Endodermal cell (in vitro differentiated cells): ENCODE measurements at regions not wholly inside any gene's neighbourhood (a gene's known extent, or its start where the extent isn't known, plus 50 kb on each side); places are given as distances from the start of the nearest gene placed in this dataset.

Source experiments
- DNase-seq: peaks from one replicate; pipeline ENCODE4 v3.0.0-alpha.2; 2017
- H3K27ac ChIP-seq: 2 replicates; pipeline ENCODE4 v1.5.1; 2013; ENCODE audit warnings: mild to moderate bottlenecking, low read depth, low read length, moderate library complexity
- H3K27me3 ChIP-seq: 2 replicates; pipeline ENCODE4 v1.6.1; 2013; ENCODE audit warnings: mild to moderate bottlenecking, low read length, moderate library complexity; ENCODE audit not compliant: insufficient read depth, control insufficient read depth, poor library complexity, severe bottlenecking
- H3K36me3 ChIP-seq: 2 replicates; pipeline ENCODE4 v1.7.0; 2013; ENCODE audit warnings: mild to moderate bottlenecking, low read length, moderate library complexity; ENCODE audit not compliant: control insufficient read depth, insufficient read depth
- H3K4me1 ChIP-seq: one replicate; pipeline ENCODE4 v1.7.0; 2013; ENCODE audit warnings: low read length; ENCODE audit not compliant: control insufficient read depth, insufficient read depth
- H3K4me3 ChIP-seq: 2 replicates; pipeline ENCODE4 v1.5.1; 2013; ENCODE audit warnings: mild to moderate bottlenecking, low read length, moderate library complexity
- H3K9ac ChIP-seq: 2 replicates; pipeline ENCODE4 v1.6.1; 2013; ENCODE audit warnings: mild to moderate bottlenecking, low read length, moderate library complexity; ENCODE audit not compliant: poor library complexity, severe bottlenecking; ENCODE audit errors: extremely low read depth
- H3K9me3 ChIP-seq: 2 replicates; pipeline ENCODE4 v1.6.1; 2013; ENCODE audit warnings: mild to moderate bottlenecking, low read length, moderate library complexity; ENCODE audit not compliant: control insufficient read depth
- H3K27ac Mint-ChIP-seq: 2 replicates; pipeline ENCODE4 v1.8.0; 2020; ENCODE audit warnings: mixed read lengths
- H3K27me3 Mint-ChIP-seq: 2 replicates; pipeline ENCODE4 v1.8.0; 2021; ENCODE audit warnings: mild to moderate bottlenecking, mixed read lengths; ENCODE audit not compliant: insufficient read depth
- H3K36me3 Mint-ChIP-seq: 2 replicates; pipeline ENCODE4 v1.8.0; 2020; ENCODE audit warnings: low read depth, mixed read lengths
- H3K4me1 Mint-ChIP-seq: 2 replicates; pipeline ENCODE4 v1.8.0; 2020; ENCODE audit warnings: mixed read lengths
- H3K4me3 Mint-ChIP-seq: 2 replicates; pipeline ENCODE4 v1.8.0; 2020; ENCODE audit warnings: mild to moderate bottlenecking, moderate library complexity, mixed read lengths
- H3K9me3 Mint-ChIP-seq: 2 replicates; pipeline ENCODE4 v1.8.0; 2020; ENCODE audit warnings: mild to moderate bottlenecking, mixed read lengths
- CTCF ChIP-seq: fragments of 200-600 bp; sonication (generic); conservative IDR thresholded peaks from 2 replicates; pipeline ENCODE4 v1.5.0; 2021; ENCODE audit warnings: antibody characterized with exemption, mild to moderate bottlenecking
- WGBS, 2 experiments: methylation state at CpG; one replicate each; pipeline versions ENCODE4 v1.1.5 to v1.1.7; 2013; ENCODE audit warnings: missing lambda C conversion rate in 2 of 2, mixed read lengths in 1 of 2; ENCODE audit not compliant: insufficient coverage in 1 of 2, insufficient read length in 1 of 2; 5-methylcytosine and 5-hydroxymethylcytosine counted together

GRCh38 chr5:136907371-136907770 is 542.0 kb upstream of the TRPC7 start:
- peaks cover 43% of the 10 kb centered on the region for H3K4me1 Mint-ChIP-seq
- peak; percentile 62 for DNase-seq
- H3K27ac Mint-ChIP-seq, result no peak overlapping the region
- peaks cover 16% of the 10 kb centered on the region for H3K4me1 ChIP-seq
- no peak overlapping the region for H3K4me3 Mint-ChIP-seq
- H3K36me3 ChIP-seq, result no peaks in the 10 kb centered on the region
- no peaks in the 10 kb centered on the region for H3K27me3 Mint-ChIP-seq
- H3K27ac ChIP-seq, result no peak overlapping the region
- no peaks in the 10 kb centered on the region for H3K36me3 Mint-ChIP-seq
- H3K9ac ChIP-seq, result no peak overlapping the region
- H3K4me3 ChIP-seq, result no peak overlapping the region
- TF ChIP-seq CTCF, result no peak
- 58 to 70% methylated on average over 2 to 3 of the region's 3 CpGs for WGBS, 2 experiments
- peaks cover 6% of the 10 kb centered on the region for H3K9me3 ChIP-seq
- peaks cover 4% of the 10 kb centered on the region for H3K9me3 Mint-ChIP-seq
- H3K27me3 ChIP-seq, result no peaks in the 10 kb centered on the region

- Mint-ChIP-seq H3K9me3 (peaks cover 1% of the 10 kb centered on the region), H3K4me3 (no peak overlapping the region), H3K36me3 (no peaks in the 10 kb centered on the region), H3K4me1 (peaks cover 43% of the 10 kb centered on the region), H3K27ac (peak overlapping the region; percentile 24), H3K27me3 (no peaks in the 10 kb centered on the region)
- no peak overlapping the region for H3K4me3 ChIP-seq
- peaks cover 6% of the 10 kb centered on the region for H3K9me3 ChIP-seq
- H3K36me3 ChIP-seq, result no peaks in the 10 kb centered on the region
- 94% methylated on average over 1 of the region's 1 CpG; no CpG with 5 or more reads in 1 of the 2 experiments for WGBS, 2 experiments
- H3K27me3 ChIP-seq, result no peaks in the 10 kb centered on the region
- peaks cover 16% of the 10 kb centered on the region for H3K4me1 ChIP-seq
- DNase-seq, result no peak
- H3K9ac ChIP-seq, result no peak overlapping the region
- no peak for TF ChIP-seq CTCF
- H3K27ac ChIP-seq, result no peak overlapping the region
Observed at GRCh38 chr5:136906545-136906944, 541.2 kb upstream of the TRPC7 start.

GRCh38 chr5:136905571-136905970 is 540.2 kb upstream of the TRPC7 start:
- H3K4me1 ChIP-seq, result peaks cover 16% of the 10 kb centered on the region
- peaks cover 6% of the 10 kb centered on the region for H3K9me3 ChIP-seq
- DNase-seq, result no peak
- no peaks in the 10 kb centered on the region for H3K27me3 Mint-ChIP-seq
- H3K9me3 Mint-ChIP-seq, result peaks cover 10% of the 10 kb centered on the region
- no peak overlapping the region for H3K27ac Mint-ChIP-seq
- no peak overlapping the region for H3K9ac ChIP-seq
- H3K4me3 Mint-ChIP-seq, result no peak overlapping the region
- H3K4me3 ChIP-seq, result no peak overlapping the region
- no peak overlapping the region for H3K27ac ChIP-seq
- H3K36me3 ChIP-seq, result no peaks in the 10 kb centered on the region
- H3K36me3 Mint-ChIP-seq, result no peaks in the 10 kb centered on the region
- H3K27me3 ChIP-seq, result no peaks in the 10 kb centered on the region
- H3K4me1 Mint-ChIP-seq, result peaks cover 43% of the 10 kb centered on the region
- no peak for TF ChIP-seq CTCF
